ENCODE measurements at regions not wholly inside any gene's neighbourhood (a gene's known extent, or its start where the extent isn't known, plus 50 kb on each side); places are given as distances from the start of the nearest gene placed in this dataset.

DNA sequence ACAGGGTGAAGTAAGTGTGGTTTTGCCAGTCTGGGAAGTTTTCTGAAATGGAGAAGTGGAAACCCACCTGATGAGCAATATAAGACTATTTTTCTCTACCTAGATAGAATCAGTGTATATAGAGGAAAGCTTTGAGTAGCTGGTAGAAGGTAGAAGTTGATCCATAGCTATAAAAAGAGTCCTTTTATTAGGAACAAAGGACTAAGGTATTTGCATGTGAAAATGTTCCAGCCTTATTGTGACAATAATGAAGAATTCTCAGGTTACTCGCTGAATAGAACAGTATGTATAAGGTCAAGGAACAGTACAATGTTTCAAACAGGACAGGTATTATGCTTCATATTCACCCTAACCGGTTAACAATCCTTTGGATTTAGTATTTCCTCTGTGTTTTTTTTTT is 972.2 kb downstream of the OTOL1 start:
- no peak for DNase-seq

- DNase-seq: no peak
These were observed 990.5 kb downstream of the OTOL1 start for GRCh38 chr3:162487138-162487537.

- no peak for DNase-seq
These were observed 993.2 kb downstream of the OTOL1 start for GRCh38 chr3:162489853-162490252.

GRCh38 chr3:162491952-162492351 is 995.3 kb downstream of the OTOL1 start:
- no peak for DNase-seq

DNA sequence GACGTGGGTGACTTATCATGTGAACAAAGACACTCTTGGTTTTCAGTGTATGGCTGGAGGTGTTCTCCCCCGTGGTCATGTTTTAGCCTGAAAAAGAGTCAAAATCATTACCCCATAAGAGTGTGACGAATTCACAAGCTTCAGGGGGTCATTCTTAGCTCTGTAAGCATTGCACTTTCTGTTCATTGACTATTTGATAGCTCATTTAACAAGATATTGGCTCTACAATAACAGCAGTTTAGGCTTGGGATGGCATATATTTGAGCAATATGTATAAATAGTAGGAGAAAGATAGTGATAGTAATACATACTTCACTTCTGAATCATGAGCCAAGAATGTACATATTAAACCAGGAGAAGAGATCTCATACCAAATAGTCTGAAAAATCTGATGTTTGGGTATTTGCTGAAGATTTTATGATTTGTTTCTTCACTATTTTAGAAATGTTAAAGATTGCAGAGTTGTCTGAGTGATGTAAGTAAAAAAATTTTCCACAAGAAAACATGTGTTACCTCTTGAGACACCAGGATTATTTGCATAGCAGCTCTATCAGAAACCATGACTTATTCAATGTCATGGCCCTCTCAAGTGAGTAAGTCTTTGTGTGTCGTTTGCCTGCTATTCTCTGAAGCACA is 996.0 kb downstream of the OTOL1 start:
- DNase-seq: no peak

GRCh38 chr3:162498626-162499025 is 1002.0 kb downstream of the OTOL1 start:
- no peak for DNase-seq

DNA sequence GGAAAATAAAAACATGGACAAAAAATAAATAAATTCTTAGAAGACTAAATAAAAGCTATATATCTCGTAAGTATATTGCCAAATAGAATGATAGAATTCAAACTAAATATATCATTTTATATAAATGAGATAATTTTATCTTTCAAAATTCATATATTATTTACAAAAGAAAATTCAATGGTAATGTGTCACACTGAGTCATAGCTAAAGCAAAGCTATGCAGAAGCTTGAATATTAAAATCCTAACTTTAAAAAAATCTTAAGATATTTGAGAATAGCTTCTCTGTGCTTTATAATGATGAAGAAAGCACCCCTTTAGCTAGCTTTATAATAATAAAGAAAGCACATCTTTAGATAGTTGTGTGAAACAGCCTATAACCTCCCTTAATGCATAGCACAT is 1010.8 kb downstream of the OTOL1 start:
- no peak for DNase-seq

DNA sequence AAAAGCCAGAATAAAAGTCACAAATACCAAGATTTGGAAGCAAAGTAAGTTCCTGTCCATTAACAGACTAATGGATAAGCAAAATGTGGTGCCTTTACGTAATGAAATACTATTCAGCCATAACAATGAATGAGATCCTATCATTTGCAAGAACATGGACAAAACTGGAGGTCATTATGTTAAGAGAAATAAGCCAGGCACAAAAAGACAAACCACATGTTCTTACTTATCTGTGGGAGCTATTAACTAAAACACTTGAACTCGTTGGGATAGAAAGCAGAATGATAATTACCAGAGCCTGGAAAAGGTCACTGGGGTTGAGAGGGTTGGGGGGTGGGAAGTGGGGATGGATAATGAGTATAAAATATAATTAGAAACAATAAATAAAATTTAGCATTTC is 1015.9 kb downstream of the OTOL1 start:
- no peak for DNase-seq

DNA sequence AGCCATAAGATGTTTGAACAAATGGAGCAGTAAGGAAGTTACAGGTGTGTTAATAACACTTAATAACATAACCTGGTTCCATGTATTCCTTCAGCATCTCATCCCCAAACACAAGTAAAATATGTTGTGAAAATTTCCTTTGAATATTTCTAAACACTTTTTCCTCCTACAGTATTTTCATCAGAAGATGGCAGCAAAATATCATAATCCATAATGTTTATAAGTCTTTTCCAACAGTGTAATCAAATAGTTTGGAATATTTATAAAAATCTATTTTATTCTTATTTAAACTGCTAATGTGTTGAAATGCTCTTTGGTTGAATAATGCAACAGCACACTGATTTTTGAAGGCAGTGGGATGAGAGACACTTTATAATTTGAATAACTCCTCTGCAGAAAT is 1020.5 kb downstream of the OTOL1 start:
- no peak for DNase-seq

- no peak for DNase-seq
These were observed 1025.1 kb downstream of the OTOL1 start for GRCh38 chr3:162521669-162522068.

DNA sequence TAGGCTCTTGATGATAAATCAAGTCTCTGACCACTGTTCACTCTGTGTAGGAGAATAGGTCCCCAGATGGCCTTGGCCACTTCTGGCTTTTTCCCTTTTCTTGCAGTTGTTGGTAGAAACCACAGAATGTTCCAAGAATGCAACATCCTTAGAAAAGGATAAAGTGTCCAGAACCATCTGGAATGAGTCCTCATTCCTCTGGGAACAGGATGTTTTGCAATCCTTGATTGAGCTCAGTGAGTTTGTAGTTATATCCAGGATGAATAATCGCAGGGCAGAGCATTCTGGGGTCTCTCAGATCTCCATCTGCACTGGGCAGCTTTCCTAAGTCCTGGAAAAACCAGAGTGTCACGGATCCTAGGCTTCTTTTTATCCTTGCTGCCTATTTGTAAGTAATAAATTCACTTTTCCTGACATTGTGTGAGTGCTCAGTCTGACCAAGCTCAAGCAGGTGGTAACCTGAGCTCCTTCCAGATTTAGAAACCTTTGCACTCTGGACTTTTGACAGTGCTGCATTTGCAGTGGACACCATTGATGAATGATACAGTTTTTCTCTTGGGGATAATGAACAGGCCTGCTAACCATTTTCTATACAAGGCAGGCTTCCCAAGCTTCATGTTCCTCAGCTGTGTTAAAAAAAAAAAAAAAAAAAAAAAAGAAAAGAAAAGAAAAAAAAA is 1028.6 kb downstream of the OTOL1 start:
- DNase-seq: no peak

- no peak for DNase-seq
These were observed 1029.2 kb downstream of the OTOL1 start for GRCh38 chr3:162525771-162526170.

DNA sequence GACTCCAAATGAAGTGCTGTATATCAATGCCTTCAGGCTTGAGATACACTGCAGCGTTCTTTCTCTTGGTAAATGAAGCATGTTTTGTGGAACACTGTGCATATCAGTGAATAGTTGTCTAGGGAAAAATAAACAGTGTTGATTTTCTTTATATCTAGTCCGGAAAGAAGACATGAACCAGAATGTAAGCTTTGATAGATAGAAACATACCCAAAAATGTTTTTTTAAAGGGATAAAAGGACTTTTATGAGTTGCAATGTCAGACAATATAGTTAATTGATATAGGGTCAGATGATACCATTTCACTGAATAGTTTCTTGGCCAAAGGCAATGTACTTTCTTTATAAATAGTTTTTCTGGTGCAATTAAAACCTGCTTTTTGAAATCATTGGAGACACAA is 1037.8 kb downstream of the OTOL1 start:
- DNase-seq: no peak

DNA sequence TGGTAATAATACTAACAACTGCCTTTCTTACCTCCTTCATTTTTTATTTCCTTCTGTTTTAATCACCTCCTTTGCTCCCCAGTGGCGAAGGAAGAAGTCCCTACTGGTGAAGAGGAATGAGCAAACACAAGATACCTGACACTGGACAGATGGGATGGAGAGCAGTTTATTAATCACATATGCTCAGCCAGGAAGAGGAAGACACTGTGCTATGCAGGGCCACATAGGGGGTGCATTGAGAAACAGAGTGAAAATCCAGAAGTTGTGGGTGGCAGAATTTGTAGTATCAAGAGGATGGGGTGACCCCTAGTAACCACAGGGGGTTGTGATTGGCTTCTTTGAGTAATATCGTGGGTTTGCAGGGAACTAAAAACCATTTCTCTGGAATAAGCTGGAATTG is 1041.9 kb downstream of the OTOL1 start:
- DNase-seq: no peak

DNA sequence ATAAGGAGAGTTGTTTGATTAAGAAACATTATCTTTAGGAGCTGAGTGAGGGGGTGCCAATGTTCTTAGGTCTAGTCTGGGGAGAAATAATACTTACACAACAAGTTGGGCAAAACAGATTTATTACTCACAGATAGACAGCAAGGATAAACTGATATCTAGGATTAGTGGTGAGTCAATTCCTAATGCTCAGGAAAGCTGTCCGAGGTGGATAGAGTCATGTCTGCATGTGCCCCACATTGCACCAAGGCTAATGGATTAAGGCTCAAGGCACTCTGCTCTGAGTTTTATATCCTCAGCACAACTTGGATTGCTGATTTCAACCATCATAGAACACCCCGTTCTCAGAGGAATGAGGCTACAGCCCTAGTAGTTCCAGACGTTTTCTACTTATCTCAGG is 1042.3 kb downstream of the OTOL1 start:
- no peak for DNase-seq

- DNase-seq: no peak
These were observed 1043.8 kb downstream of the OTOL1 start for GRCh38 chr3:162540421-162540820.

DNA sequence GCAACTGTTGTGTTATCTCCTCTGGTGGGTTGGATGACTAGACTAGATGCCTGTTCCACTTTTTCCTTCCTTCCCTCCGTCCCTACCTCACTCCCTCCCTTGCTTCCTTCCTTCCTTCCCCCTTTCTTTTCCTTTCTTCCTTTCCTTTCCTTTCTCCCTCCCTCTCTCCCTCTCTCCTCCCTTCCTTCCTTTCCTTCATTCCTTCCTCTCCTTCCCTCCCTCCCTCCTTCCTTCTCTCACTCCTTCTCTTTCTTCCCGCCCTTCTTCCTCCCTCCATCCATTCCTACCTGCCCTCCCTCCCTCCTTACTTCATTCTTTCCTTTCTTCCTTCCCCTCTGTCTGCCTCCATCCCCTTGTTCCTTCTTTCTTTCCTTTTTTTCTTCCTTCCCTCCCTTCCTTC is 1045.3 kb downstream of the OTOL1 start:
- no peak for DNase-seq

DNA sequence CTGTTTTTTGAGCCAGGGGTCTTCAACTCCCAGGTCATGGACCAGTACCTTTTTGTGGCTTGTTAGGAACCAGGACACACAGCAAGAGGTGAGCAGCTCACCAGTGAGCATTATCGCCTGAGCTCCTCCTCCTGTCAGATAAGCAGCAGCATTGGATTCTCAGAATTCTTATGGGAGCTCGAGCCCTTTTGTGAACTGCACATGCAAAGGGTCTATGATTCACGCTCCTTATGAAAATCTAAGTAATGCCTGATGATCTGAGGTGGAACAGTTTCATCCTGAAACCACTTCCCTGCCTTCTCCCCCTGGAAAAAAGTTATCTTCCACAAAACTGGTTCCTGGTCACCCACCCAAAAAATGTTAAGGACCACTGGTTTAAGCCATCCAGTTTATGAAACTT is 1047.6 kb downstream of the OTOL1 start:
- no peak for DNase-seq

- no peak for DNase-seq
These were observed 1050.3 kb downstream of the OTOL1 start for GRCh38 chr3:162546910-162547309.

DNA sequence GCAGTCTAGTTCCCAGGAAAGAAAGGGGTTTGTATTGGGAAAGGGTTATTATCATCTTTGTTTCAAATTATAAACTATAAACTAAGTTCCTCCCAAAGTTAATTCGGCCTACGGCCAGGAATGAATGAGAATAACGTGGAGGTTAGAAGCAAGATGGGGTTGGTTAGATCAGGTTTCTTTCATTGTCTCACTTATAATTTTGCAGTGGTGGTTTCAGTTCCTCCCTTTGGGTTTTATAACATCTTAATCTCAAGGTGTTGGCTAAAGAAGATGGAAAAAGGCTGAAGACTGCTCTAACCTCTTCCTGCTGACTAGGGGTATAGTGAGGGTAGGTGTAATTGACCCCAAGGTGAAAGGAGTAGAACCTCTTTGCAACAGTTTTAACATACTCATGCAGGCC is 1050.7 kb downstream of the OTOL1 start:
- DNase-seq: no peak

GRCh38 chr3:162555761-162556160 is 1059.2 kb downstream of the OTOL1 start:
- no peak for DNase-seq

DNA sequence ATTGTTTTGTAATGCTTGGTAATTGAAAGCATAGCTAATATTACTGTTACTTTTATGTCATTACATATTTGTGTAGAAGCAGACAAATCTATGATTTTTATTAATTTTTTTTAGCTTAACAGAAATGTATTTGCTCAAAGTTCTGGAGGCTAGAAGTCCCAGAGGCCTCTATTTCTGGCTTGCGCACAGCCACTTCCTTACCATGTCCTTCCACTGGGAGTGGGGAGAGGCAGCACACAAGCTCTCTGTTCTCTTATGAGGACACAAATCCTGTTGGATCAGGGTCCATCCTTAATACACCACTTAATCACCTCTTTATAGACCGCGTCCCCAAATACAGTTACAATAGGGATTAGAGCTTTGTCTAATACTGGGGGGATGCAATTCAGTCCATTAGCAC is 1061.4 kb downstream of the OTOL1 start:
- no peak for DNase-seq

- DNase-seq: no peak
These were observed 1072.1 kb downstream of the OTOL1 start for GRCh38 chr3:162568706-162569105.

- DNase-seq: no peak
These were observed 1072.7 kb downstream of the OTOL1 start for GRCh38 chr3:162569314-162569713.

- DNase-seq: no peak
These were observed 1088.4 kb downstream of the OTOL1 start for GRCh38 chr3:162584986-162585385.

Data from inflammatory macrophage treated with lipopolysaccharide for 4 hours (primary cell).